ENCODE measurements at regions not wholly inside any gene's neighbourhood (a gene's known extent, or its start where the extent isn't known, plus 50 kb on each side); places are given as distances from the start of the nearest gene placed in this dataset.

- no peak for TF ChIP-seq POLR2A (IDR thresholded peaks at IDR 0.05)
- no peak for TF ChIP-seq CTCF (IDR thresholded peaks at IDR 0.05)
- intact Hi-C loops (cut with DNase I) = no loop called here
These were observed 899.3 kb upstream of the MAP3K7 start for GRCh38 chr6:91486200-91486599.

GRCh38 chr6:91485047-91485446 is 898.2 kb upstream of the MAP3K7 start:
- TF ChIP-seq POLR2A (IDR thresholded peaks at IDR 0.05) = no peak
- intact Hi-C loops (cut with DNase I) = no loop called here
- Histone ChIP-seq H3K36me3 (no peaks in the 10 kb centered on the region), H3K27me3 (no peaks in the 10 kb centered on the region), H3K27ac (no peak overlapping the region), H3K4me1 (peaks cover 0 to 6% of the 10 kb centered on the region in 2 donors), H3K9me3 (no peaks in the 10 kb centered on the region), H3K4me3 (replicated peaks in 1 of 3) (no peak overlapping the region)
- no peak for DNase-seq
- 88 to 90% methylated on average over 1 of the region's 1 CpG for WGBS, 2 donors

More at GRCh38 chr6:91486200-91486599, 899.3 kb upstream of the MAP3K7 start:
- no peaks in the 10 kb centered on the region for H3K9me3 ChIP-seq
- H3K27me3 ChIP-seq = no peaks in the 10 kb centered on the region
- 92 to 94% methylated on average over 1 of the region's 1 CpG for WGBS, 2 donors
- H3K27ac ChIP-seq = no peak overlapping the region
- no peak overlapping the region for H3K4me3 ChIP-seq (replicated peaks in 1 of 3)
- no peaks in the 10 kb centered on the region for H3K36me3 ChIP-seq
- no peaks in the 10 kb centered on the region for H3K4me1 ChIP-seq
- DNase-seq = no peak

- no peaks in the 10 kb centered on the region for H3K36me3 ChIP-seq
- no peak overlapping the region for H3K4me3 ChIP-seq (replicated peaks in 1 of 3)
- no peak for TF ChIP-seq CTCF (IDR thresholded peaks at IDR 0.05)
- no peak for TF ChIP-seq POLR2A (IDR thresholded peaks at IDR 0.05)
- intact Hi-C loops (cut with DNase I) = no loop called here
- no peaks in the 10 kb centered on the region for H3K9me3 ChIP-seq
- H3K4me1 ChIP-seq = peaks cover 0 to 10% of the 10 kb centered on the region in 2 donors
- no peak overlapping the region for H3K27ac ChIP-seq
- no peak for DNase-seq
- 79 to 85% methylated on average over 6 of the region's 6 CpGs for WGBS, 2 donors
- no peaks in the 10 kb centered on the region for H3K27me3 ChIP-seq
These were observed 896.7 kb upstream of the MAP3K7 start for GRCh38 chr6:91483415-91484105.

- no peaks in the 10 kb centered on the region for H3K9me3 ChIP-seq
- TF ChIP-seq CTCF (IDR thresholded peaks at IDR 0.05) = no peak
- TF ChIP-seq POLR2A (IDR thresholded peaks at IDR 0.05) = no peak
- DNase-seq = no peak
- intact Hi-C loops (cut with DNase I) = no loop called here
- no peak overlapping the region for H3K27ac ChIP-seq
- H3K36me3 ChIP-seq = no peaks in the 10 kb centered on the region
- WGBS, 2 donors = 48 to 83% methylated on average over 1 of the region's 1 CpG
- no peaks in the 10 kb centered on the region for H3K27me3 ChIP-seq
- peaks cover 0 to 10% of the 10 kb centered on the region in 2 donors for H3K4me1 ChIP-seq
- H3K4me3 ChIP-seq (replicated peaks in 1 of 3) = no peak overlapping the region
These were observed 895.6 kb upstream of the MAP3K7 start for GRCh38 chr6:91482498-91482897.

DNA sequence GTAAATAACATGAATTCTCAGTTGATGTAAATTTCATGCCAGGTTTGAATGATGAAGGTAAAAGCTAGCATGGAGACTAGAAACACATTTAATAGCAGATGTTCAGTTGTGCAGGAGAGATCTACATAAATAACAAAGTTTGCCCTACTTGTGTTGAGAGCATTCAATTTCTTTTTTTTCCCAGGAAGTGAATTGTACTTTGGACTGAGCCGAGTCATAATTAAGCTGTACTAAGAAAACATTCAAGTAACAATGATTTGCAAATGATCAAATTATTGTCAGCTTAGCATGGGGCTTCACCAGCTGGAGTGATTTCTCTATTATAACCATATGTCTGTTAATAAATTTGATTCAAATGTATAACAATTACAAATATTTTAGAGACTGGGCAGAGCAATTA is 893.5 kb upstream of the MAP3K7 start:
- 33 to 46% methylated on average over 1 of the region's 1 CpG for WGBS, 2 donors
- H3K9me3 ChIP-seq = no peaks in the 10 kb centered on the region
- no peaks in the 10 kb centered on the region for H3K27me3 ChIP-seq
- H3K27ac ChIP-seq = no peak overlapping the region
- no peak for DNase-seq
- intact Hi-C loops (cut with DNase I) = no loop called here
- H3K36me3 ChIP-seq = no peaks in the 10 kb centered on the region
- no peak overlapping the region for H3K4me3 ChIP-seq (replicated peaks in 1 of 3)
- no peak for TF ChIP-seq POLR2A (IDR thresholded peaks at IDR 0.05)
- no peak for TF ChIP-seq CTCF (IDR thresholded peaks at IDR 0.05)
- H3K4me1 ChIP-seq = peaks cover 4 to 20% of the 10 kb centered on the region in 2 donors

Measured in thyroid gland (tissue), 4 donors.